ENCODE measurements at regions not wholly inside any gene's neighbourhood (a gene's known extent, or its start where the extent isn't known, plus 50 kb on each side); places are given as distances from the start of the nearest gene placed in this dataset.

GRCh38 chr5:120738568-120738967, 274.5 kb downstream of the PRR16 start:
- no peak for DNase-seq
- Mint-ChIP-seq H3K36me3 (ENCODE audit: unreplicated experiment) (no peaks in the 10 kb centered on the region), H3K27ac (ENCODE audit: unreplicated experiment) (no peak overlapping the region), H3K9me3 (ENCODE audit: unreplicated experiment) (no peaks in the 10 kb centered on the region), H3K27me3 (ENCODE audit: unreplicated experiment) (no peaks in the 10 kb centered on the region), H3K4me3 (ENCODE audit: unreplicated experiment) (no peak overlapping the region), H3K4me1 (ENCODE audit: low read depth, unreplicated experiment) (peaks cover 2% of the 10 kb centered on the region)
- no peak for TF ChIP-seq CTCF (IDR thresholded peaks at IDR 0.05; ENCODE audit: partially characterized antibody, unreplicated experiment)

- Mint-ChIP-seq H3K27me3 (ENCODE audit: unreplicated experiment) (no peaks in the 10 kb centered on the region), H3K36me3 (ENCODE audit: unreplicated experiment) (no peaks in the 10 kb centered on the region), H3K4me3 (ENCODE audit: unreplicated experiment) (no peak overlapping the region), H3K27ac (ENCODE audit: unreplicated experiment) (no peak overlapping the region), H3K9me3 (ENCODE audit: unreplicated experiment) (no peaks in the 10 kb centered on the region), H3K4me1 (ENCODE audit: low read depth, unreplicated experiment) (no peaks in the 10 kb centered on the region)
- no peak for DNase-seq
- TF ChIP-seq CTCF (IDR thresholded peaks at IDR 0.05; ENCODE audit: partially characterized antibody, unreplicated experiment): no peak
These were observed 276.9 kb downstream of the PRR16 start for GRCh38 chr5:120740989-120741388.

- no peak for DNase-seq
- Mint-ChIP-seq H3K9me3 (ENCODE audit: unreplicated experiment) (peaks cover 1% of the 10 kb centered on the region), H3K4me3 (ENCODE audit: unreplicated experiment) (no peak overlapping the region), H3K4me1 (ENCODE audit: low read depth, unreplicated experiment) (no peaks in the 10 kb centered on the region), H3K27ac (ENCODE audit: unreplicated experiment) (no peak overlapping the region), H3K27me3 (ENCODE audit: unreplicated experiment) (no peaks in the 10 kb centered on the region), H3K36me3 (ENCODE audit: unreplicated experiment) (no peaks in the 10 kb centered on the region)
- TF ChIP-seq CTCF (IDR thresholded peaks at IDR 0.05; ENCODE audit: partially characterized antibody, unreplicated experiment): no peak
These were observed 284.4 kb downstream of the PRR16 start for GRCh38 chr5:120748474-120748873.

- Mint-ChIP-seq H3K27ac (ENCODE audit: unreplicated experiment) (no peak overlapping the region), H3K9me3 (ENCODE audit: unreplicated experiment) (peaks cover 1% of the 10 kb centered on the region), H3K36me3 (ENCODE audit: unreplicated experiment) (no peaks in the 10 kb centered on the region), H3K27me3 (ENCODE audit: unreplicated experiment) (no peaks in the 10 kb centered on the region), H3K4me3 (ENCODE audit: unreplicated experiment) (no peak overlapping the region), H3K4me1 (ENCODE audit: low read depth, unreplicated experiment) (no peaks in the 10 kb centered on the region)
- DNase-seq: no peak
- TF ChIP-seq CTCF (IDR thresholded peaks at IDR 0.05; ENCODE audit: partially characterized antibody, unreplicated experiment): no peak
These were observed 285.6 kb downstream of the PRR16 start for GRCh38 chr5:120749737-120750136.

GRCh38 chr5:120759587-120759986, 295.5 kb downstream of the PRR16 start:
- TF ChIP-seq CTCF (IDR thresholded peaks at IDR 0.05; ENCODE audit: partially characterized antibody, unreplicated experiment): no peak
- H3K9me3 Mint-ChIP-seq (ENCODE audit: unreplicated experiment): peaks cover 2% of the 10 kb centered on the region
- no peaks in the 10 kb centered on the region for H3K4me1 Mint-ChIP-seq (ENCODE audit: low read depth, unreplicated experiment)
- no peak overlapping the region for H3K4me3 Mint-ChIP-seq (ENCODE audit: unreplicated experiment)
- H3K27me3 Mint-ChIP-seq (ENCODE audit: unreplicated experiment): no peaks in the 10 kb centered on the region
- no peak overlapping the region for H3K27ac Mint-ChIP-seq (ENCODE audit: unreplicated experiment)
- DNase-seq: no peak
- no peaks in the 10 kb centered on the region for H3K36me3 Mint-ChIP-seq (ENCODE audit: unreplicated experiment)

All from glutamatergic neuron (in vitro differentiated cells).